ENCODE measurements at regions not wholly inside any gene's neighbourhood (a gene's known extent, or its start where the extent isn't known, plus 50 kb on each side); places are given as distances from the start of the nearest gene placed in this dataset.
"Not testable (repeated sequence)": the region's sequence is repeated elsewhere in the genome, so short reads cannot be mapped to it uniquely, and the experiment has no call there.

DNA sequence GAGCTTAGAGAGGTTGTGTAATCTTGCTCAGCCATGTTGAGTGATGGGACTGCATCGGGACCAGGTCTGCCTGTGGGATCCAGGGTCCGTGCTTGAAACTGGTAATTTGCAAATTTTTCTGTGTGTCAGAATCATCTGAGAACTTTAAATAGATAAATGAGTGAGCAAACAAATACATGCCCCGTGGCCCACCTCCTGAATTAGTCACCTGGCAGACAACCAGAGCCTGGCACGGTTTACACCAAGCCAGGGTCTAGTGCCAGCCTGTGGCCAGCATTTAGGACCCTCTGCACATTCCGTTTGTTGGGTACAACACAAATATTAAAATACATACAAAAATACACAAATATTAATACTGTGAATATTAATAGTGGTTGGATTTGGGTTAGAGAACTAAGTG lies 90.6 kb upstream of the STOX2 start:
- H3K4me3 ChIP-seq (ENCODE audit: low read depth, low read length): no peak overlapping the region
- TF ChIP-seq, protein P1, sequence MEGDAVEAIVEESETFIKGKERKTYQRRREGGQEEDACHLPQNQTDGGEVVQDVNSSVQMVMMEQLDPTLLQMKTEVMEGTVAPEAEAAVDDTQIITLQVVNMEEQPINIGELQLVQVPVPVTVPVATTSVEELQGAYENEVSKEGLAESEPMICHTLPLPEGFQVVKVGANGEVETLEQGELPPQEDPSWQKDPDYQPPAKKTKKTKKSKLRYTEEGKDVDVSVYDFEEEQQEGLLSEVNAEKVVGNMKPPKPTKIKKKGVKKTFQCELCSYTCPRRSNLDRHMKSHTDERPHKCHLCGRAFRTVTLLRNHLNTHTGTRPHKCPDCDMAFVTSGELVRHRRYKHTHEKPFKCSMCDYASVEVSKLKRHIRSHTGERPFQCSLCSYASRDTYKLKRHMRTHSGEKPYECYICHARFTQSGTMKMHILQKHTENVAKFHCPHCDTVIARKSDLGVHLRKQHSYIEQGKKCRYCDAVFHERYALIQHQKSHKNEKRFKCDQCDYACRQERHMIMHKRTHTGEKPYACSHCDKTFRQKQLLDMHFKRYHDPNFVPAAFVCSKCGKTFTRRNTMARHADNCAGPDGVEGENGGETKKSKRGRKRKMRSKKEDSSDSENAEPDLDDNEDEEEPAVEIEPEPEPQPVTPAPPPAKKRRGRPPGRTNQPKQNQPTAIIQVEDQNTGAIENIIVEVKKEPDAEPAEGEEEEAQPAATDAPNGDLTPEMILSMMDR (IDR thresholded peaks at IDR 0.05; ENCODE audit: low read depth, low read length): no peak

DNA sequence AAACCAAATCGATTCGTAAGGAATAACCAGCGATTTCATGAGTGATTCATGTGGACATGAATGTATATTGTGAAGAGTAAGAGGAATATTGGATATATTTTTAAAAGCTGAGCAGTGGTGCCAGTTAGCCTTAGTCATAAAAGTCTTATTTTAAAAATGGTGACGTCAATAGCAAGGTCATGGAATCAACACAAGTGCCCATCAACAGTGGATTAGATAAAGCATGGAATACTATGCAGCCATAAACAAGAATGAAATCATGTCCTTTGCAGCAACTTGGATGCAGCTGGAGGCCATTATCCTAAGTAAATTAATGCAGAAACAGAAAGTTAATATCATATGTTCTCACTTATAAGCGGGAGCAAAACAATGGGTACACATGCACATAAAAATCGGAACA lies 89.0 kb upstream of the STOX2 start:
- no peak overlapping the region for H3K4me3 ChIP-seq (ENCODE audit: low read depth, low read length)
- TF ChIP-seq, protein P1 (IDR thresholded peaks at IDR 0.05; ENCODE audit: low read depth, low read length): no peak

DNA sequence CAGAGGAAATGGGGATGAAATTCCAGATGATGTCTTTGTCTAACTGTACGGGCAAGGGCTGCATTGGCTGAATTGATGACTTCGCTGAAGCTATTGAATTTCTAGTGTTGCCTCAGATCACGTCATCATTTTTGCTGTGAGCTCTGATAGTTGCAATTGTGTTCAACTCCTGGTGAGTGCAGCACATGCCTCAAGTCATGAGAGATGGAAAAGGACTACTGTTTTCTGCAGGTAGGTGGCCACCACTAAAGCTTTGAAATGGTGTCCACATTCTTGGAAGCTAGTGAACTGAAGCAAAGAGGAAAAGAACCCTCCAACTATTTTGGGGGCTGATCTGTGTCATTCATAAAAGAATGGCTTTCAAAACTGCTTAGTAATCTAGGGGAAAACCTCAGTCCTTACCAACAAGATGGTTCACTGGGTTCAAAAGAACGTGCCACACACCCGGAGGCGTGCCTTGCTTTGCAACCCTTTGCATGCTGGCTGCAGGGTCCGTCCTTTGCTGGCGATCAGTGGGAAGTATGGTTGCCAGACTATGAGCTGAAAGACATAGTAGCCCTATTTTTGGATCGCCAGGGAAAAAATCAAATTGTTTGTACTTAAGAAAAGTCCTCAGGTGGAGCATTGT lies 88.1 kb upstream of the STOX2 start:
- no peak overlapping the region for H3K4me3 ChIP-seq (ENCODE audit: low read depth, low read length)
- TF ChIP-seq, protein P1 (IDR thresholded peaks at IDR 0.05; ENCODE audit: low read depth, low read length): no peak

DNA sequence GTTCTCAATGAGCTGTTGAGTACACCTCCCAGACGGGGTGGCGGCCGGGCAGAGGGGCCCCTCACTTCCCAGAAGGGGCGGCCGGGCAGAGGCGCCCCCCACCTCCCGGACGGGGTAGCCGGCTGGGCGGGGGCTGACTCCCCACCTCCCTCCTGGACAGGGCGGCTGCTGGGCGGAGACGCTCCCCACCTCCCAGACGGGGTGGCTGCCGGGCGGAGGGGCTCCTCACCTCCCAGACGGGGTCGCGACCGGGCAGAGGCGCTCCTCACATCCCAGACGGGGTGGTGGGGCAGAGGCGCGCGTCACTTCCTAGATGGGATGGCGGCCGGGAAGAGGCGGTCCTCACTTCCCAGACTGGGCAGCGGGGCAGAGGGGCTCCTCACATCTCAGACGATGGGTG lies 86.5 kb upstream of the STOX2 start:
- not testable (repeated sequence) for H3K4me3 ChIP-seq (ENCODE audit: low read depth, low read length)

DNA sequence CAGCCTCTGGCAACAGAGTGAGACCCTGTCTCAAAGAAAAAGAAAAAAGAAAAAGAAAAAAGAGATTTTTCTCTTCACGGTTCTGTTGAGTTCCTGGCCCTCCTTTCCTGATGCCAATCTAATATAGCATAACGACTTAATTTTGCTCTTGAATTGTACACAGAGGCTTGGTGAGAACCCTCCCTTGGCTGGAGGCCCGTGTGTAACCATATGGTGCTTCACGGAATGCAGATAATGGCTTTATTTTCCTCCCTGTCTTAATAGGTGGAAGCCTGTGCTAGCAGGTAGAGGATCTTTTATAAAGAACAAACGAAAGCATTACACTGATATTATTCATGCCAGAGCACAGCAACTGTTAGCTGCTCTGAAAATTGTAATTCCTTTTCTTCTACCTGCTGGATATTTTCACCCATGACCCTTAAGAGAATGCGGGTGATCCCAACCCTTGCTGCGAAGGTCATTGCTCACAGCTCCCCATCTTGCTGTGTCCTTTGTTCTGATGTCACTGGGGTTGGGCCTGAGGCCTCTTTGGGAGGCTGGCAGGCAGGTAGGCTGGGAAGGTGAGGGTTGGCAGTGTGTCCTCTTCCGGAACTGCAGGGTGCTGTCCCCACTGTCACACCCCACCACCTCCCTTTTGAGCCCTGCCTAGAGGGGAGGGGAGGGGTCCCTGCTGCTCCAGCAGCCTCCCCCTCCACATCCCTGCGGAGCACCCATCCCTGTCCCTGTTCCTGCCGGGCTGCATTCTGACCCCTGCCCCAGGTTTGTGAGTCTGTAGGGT lies 83.8 kb upstream of the STOX2 start:
- no peak overlapping the region for H3K4me3 ChIP-seq (ENCODE audit: low read depth, low read length)
- TF ChIP-seq, protein P1 (IDR thresholded peaks at IDR 0.05; ENCODE audit: low read depth, low read length): no peak

DNA sequence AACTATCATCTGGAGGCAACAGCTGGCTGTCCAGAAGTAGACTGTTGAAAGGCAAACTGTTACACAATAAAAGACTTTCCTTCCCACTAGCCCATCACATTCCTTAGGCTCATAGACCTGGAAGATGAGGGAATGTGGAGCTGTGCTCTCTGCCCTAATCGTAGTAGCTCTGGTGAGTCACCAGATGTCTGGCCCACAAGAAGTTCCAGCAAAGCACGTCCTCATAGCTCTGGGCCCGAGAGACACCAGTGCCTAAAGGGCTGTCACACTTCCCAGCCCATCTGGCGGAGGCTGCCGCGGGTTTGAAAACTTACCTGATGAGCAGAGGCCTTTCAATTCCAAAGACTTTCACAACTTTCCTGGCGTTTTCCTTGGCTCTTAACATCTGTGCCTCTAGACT lies 81.7 kb upstream of the STOX2 start:
- no peak overlapping the region for H3K4me3 ChIP-seq (ENCODE audit: low read depth, low read length)
- TF ChIP-seq, protein P1 (IDR thresholded peaks at IDR 0.05; ENCODE audit: low read depth, low read length): no peak

DNA sequence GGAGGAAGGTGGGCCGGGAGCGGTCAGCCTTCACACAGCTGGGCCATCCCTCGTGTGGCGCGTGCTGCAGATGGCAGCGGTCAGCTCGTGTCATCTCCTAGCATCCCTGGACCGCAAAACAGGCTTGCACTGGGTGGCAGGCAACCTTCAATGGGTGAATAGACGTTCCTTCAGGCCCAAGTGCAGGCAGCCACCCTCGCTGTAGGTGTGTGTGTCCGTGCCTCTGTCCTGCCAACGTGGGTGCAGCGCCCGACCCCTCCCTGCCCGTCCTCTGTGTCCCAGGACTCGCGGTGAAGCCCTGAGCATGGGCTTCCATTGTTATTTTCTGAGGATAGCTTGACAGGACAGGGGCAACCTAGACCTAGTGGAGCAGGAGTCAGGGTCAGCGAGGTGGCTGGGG lies 79.8 kb upstream of the STOX2 start:
- TF ChIP-seq, protein P1 (IDR thresholded peaks at IDR 0.05; ENCODE audit: low read depth, low read length): no peak
- no peak overlapping the region for H3K4me3 ChIP-seq (ENCODE audit: low read depth, low read length)

Measured in WI38 (cell line).